Limb (tissue), 2 donors: ENCODE measurements at regions not wholly inside any gene's neighbourhood (a gene's known extent, or its start where the extent isn't known, plus 50 kb on each side); places are given as distances from the start of the nearest gene placed in this dataset.
"Not testable (repeated sequence)": the region's sequence is repeated elsewhere in the genome, so short reads cannot be mapped to it uniquely, and the experiment has no call there.

Experiments
- DNase-seq, 2 donors: peaks; one replicate each; pipeline ENCODE4 v3.0.0-alpha.2; 2016; ENCODE audit errors: extremely low spot score in 2 of 2

- no peak for DNase-seq
Observed at GRCh38 chr3:177804646-177805045, 607.4 kb upstream of the TBL1XR1 start.

- no peak for DNase-seq
Observed at GRCh38 chr3:177807150-177807875, 610.0 kb upstream of the TBL1XR1 start.

GRCh38 chr3:177808928-177809478, 611.7 kb upstream of the TBL1XR1 start:
- DNase-seq, result not testable (repeated sequence)

GRCh38 chr3:177810162-177810623, 612.9 kb upstream of the TBL1XR1 start:
- DNase-seq, result no peak

DNA sequence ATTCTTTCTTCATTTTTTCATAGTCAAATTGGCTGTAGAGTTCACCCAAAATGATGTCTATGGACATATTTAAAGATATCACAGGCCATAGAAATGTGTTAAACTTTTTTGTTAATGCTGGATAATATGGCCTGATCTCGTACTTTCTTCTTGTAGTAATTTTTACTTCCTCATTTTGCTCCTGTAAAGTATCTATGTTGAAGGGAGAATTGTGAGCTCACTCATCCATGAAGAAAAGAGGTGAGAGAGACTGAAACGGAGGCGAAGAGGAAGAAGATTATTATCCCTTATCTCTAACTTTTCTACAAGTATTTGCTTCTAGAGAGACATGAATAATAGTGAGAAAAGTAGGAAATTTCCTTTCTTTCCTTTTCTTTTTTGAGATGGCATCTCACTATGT, 613.8 kb upstream of the TBL1XR1 start:
- no peak for DNase-seq

DNA sequence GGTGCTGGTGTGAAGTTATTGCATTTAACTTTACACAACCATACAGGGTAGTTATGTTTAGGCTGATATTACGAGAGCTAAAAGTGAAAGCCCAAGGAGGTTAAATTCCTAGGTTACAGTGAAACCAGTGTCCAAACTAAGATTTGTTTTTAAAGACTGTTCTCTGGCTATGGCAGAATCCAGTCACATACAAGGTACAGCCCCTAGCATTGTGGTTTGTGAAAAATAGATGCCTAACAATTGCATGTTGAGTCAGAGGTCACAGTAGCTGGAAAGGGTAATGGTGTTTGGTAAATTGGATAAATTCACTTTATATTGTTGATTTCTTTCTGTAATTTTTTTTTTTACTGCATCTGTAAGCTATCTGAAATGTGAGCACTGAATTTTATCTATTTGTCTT, 614.6 kb upstream of the TBL1XR1 start:
- no peak for DNase-seq

GRCh38 chr3:177812492-177812891, 615.2 kb upstream of the TBL1XR1 start:
- DNase-seq, result no peak

GRCh38 chr3:177813322-177813721, 616.0 kb upstream of the TBL1XR1 start:
- DNase-seq, result no peak

- DNase-seq, result no peak
Observed at GRCh38 chr3:177816667-177817208, 619.5 kb upstream of the TBL1XR1 start.

- DNase-seq, result no peak
Observed at GRCh38 chr3:177817751-177818150, 620.5 kb upstream of the TBL1XR1 start.

- no peak for DNase-seq
Observed at GRCh38 chr3:177818712-177819240, 621.5 kb upstream of the TBL1XR1 start.

- no peak for DNase-seq
Observed at GRCh38 chr3:177820683-177821316, 623.5 kb upstream of the TBL1XR1 start.

DNA sequence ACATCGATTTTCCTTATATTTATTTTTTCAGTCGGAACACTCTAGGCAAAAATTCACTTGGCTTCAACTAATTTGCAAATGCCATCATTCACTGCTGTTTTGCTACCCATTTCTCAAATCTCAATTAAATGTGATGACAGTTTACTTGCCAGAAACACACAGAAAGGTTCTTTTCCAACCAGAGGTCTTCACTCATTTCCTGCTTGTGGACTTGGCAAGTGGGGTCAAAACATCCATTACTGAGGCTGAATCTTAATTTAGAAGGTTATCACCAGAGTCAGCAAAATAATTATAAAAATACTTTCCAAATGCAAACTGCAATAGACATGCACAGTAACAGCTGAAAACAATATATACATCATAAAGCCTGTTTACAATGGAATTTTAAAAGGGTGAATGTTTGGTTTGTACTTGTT, 625.4 kb upstream of the TBL1XR1 start:
- DNase-seq, result no peak

DNA sequence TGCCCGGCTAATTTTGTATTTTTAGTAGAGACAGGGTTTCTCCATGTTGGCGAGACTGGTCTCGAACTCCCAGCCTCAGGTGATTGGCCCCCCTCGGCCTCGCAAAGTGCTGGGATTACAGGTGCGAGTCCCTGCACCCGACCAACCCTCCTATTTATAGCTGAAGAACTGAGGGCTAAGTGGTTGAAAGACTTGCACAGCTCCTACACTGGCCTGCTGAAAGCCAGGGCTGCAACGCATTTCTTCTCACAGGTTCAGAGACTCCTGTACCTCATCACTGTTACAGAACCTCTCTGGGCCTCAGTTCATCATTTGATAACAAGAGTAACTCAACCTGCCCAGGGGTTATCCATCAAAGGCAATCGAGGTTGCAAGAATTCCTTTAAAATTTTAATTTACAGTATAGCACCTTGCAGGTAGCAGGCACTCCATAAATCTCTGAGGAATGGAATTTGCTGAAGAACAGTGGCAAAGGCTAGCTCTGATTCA, 626.5 kb upstream of the TBL1XR1 start:
- no peak for DNase-seq

DNA sequence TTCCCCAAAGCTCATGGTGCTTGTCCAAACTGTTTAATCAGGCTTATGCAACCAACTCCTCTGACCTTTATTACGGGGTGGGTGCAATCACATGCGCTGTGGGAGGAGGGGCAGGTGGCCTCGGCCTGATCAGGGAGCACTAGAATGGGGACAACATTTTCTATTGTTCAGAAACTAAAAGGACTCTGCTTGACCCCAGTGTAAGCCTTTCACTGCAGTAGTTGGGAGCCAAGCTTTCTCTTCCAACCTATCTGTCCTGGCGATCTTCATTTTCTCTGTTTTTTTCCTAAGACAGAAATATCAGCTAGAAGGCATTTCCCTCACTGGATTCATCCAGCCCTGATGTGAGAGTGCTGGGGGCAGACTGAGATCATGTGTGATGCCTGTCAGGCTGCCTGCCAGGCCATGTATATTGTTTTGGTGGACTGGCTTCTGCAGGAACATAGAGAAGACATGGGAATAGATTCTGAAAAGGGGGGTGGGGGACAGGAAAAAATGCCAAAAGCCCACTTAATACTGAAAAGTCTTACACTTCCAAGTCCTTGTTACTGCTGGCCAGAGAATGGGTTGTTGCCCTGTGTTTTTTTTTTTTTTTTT, 627.0 kb upstream of the TBL1XR1 start:
- DNase-seq, result no peak

DNA sequence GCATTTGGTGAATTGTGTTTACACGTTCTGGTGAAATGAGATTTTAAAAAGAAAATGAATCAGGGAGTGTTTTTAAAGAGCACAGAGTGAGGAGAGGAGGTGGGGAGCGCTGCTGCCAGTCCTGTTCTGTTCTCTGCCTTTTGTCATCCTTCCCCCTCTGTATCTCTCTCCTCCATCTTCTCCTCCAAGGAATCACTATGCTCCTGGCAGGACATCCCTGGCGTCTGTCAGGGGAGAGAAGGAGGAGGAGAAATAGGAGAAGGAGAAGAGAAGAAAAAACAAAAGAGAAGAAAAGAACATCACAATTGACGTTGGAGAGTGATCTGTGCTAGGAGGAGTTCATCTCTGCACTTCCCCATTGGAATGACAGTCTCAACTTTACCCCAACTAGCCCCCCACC, 627.6 kb upstream of the TBL1XR1 start:
- DNase-seq, result no peak

- no peak for DNase-seq
Observed at GRCh38 chr3:177826253-177826652, 629.0 kb upstream of the TBL1XR1 start.

- DNase-seq, result no peak
Observed at GRCh38 chr3:177827511-177828207, 630.4 kb upstream of the TBL1XR1 start.

- DNase-seq, result no peak
Observed at GRCh38 chr3:177828208-177828565, 630.9 kb upstream of the TBL1XR1 start.

DNA sequence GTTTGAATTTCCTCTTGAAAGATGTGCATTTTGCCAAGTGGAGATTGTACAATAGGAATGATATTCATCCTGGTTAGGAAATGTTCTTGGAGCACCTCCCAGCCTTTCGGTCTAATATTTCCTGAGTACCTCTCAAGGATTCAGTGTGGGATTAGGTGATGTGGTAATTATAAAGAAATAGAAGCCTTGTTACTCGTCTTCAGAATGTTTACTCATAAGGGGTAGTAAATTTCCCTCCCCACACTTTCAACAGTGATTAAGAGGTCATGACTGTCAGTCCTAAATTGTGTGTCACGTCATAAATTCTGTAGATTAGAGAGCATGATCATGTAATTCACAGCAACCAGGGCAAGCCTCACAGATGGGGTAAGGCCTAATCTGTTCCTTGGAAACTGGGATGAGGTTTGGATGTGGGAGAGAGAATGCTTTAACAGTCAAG, 633.1 kb upstream of the TBL1XR1 start:
- no peak for DNase-seq

DNA sequence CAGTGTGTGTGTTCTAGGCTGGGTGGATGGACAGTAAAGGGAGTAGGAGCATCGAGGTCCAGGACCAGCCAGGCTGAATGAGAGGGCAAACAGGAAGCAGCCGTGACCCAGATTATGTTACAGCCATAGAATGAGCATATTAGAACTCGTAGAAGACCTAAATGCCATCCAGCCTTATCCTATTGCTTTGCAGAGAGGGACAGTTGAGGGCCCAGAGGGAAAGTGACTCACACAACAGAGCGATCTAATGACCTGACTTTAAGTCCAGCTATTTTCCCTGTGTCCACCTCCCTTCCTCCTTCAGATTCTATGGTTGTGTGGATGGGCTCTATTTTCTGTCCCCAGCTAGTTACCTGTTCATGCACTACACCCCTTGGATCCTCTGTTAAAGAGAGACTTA, 634.1 kb upstream of the TBL1XR1 start:
- no peak for DNase-seq
